ENCODE measurements at regions not wholly inside any gene's neighbourhood (a gene's known extent, or its start where the extent isn't known, plus 50 kb on each side); places are given as distances from the start of the nearest gene placed in this dataset.
"Not testable (repeated sequence)": the region's sequence is repeated elsewhere in the genome, so short reads cannot be mapped to it uniquely, and the experiment has no call there.

GRCh38 chr16:82300374-82300951 lies 130.4 kb upstream of the MPHOSPH6 start:
- no peak for DNase-seq (ENCODE audit: low read depth)

- no peak for DNase-seq (ENCODE audit: low read depth)
Observed at GRCh38 chr16:82298472-82298871, 128.4 kb upstream of the MPHOSPH6 start.

DNA sequence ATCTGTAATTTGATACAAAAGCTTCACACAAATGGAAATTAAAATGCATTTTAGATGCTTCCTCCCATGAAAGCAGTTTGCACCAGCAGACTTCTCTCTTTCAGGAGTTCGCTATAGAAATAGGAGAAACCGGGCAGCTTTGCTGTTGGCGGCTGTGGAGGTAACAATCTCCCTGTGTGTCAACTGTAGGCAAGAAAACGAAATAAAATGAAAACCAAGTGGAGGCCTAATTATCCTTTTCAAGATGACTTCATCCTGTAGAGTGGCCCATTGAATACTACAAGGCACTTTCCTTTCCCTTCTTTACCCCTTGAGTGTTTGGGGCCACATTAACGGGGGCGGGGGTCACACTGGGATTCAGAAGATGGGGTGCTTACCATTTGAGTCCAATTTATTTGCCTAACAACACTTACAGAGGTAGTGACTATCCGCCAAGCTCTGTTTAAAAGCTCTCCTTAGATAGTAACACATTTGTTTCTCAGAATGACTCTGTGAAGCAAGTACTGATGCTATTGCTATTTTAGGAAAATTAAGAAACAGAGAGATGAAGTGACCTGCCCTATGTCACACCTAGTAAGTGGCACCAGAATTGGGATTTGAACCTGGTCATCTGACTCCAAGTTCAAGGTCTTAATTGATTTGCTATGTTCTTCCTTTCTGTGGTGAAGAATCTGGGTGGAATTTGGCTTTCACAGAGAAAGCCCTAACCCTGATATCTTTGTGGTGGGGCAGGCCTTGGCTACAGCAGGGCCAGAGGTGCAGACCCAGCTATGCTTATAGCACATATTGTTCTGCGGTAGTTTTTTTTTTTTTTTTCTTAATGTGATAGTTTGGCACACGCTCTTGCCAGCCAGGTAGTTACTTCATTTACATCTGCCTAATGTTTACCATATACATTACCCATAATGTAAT lies 125.5 kb upstream of the MPHOSPH6 start:
- DNase-seq (ENCODE audit: low read depth): no peak

GRCh38 chr16:82293671-82294070 lies 123.6 kb upstream of the MPHOSPH6 start:
- no peak for DNase-seq (ENCODE audit: low read depth)

- no peak for DNase-seq (ENCODE audit: low read depth)
Observed at GRCh38 chr16:82287937-82288336, 117.9 kb upstream of the MPHOSPH6 start.

DNA sequence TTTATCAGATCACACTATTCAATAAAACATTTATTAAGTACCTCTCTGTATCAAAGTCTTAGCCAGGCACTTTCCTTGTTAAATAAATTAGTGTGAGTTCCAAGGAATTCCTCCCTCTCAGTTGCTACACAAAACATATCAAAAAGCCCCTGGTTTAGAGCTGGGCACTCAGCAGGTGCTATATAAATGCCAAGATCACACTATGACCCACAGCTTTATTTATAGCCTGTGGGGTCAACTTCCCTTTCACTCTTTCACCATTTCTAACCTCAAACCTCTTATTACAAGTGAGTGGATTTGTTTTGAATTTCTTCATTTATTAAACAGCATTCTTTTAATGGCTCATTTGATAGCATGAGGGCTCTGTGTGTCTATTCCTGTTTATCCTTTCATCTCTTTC lies 112.6 kb upstream of the MPHOSPH6 start:
- DNase-seq (ENCODE audit: low read depth): no peak

GRCh38 chr16:82281544-82281943 lies 111.5 kb upstream of the MPHOSPH6 start:
- DNase-seq (ENCODE audit: low read depth): no peak

GRCh38 chr16:82280867-82281266 lies 110.8 kb upstream of the MPHOSPH6 start:
- DNase-seq (ENCODE audit: low read depth): no peak

DNA sequence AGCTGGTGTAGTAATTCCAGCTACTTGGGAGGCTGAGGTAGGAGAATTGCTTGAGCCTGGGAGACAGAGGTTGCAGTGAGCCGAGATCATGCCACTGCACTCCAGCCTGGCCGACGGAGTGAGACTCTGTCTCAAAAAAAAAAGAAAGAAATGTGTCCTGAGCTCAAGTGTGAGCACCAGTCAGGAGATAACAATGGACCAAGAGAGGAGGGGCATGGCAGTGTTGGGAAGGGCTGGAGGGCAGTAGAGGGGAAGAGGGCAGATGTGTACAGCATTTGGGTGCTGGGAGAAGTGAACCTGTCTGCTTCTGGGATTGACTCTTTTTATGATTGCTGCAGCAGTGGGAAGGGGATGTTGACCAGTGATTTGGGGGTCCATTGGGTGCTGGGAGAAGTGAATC lies 105.3 kb upstream of the MPHOSPH6 start:
- not testable (repeated sequence) for DNase-seq (ENCODE audit: low read depth)

DNA sequence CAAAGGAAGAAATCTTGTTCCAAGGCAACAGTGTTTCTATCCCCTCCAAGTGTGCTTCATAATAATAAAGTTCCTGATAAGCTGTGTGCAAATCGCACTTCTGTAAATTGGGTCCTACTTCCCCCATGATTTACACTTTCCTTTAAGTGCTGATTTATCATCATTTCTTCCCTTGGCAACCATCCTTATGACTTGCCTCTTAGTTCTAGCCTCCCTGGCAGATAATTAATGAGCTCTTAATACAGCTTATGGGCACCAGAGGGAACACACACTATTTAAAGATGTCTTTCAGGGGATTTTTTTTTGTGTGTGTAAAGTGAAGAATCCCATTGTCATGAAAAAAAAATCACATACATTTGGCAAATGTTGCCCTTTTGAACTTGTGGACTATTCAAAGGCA lies 101.6 kb upstream of the MPHOSPH6 start:
- DNase-seq (ENCODE audit: low read depth): no peak

DNA sequence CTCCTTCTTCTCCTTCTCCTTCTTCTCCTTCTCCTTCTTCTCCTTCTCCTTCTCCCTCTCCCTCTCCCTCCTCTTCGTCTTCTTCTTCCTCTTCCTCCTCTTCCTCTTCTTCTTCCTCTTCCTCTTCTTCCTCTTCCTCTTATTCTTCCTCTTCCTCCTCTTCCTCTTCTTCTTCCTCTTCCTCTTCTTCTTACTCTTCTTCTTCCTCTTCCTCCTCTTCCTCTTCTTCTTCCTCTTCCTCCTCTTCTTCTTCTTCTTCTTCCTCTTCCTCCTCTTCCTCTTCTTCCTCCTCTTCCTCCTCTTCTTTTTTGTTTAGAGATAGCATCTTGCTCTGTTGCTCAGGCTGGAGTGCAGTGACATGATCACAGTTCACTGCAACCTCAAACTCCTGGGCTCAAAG lies 97.7 kb upstream of the MPHOSPH6 start:
- not testable (repeated sequence) for DNase-seq (ENCODE audit: low read depth)

GRCh38 chr16:82265809-82266208 lies 95.8 kb upstream of the MPHOSPH6 start:
- DNase-seq (ENCODE audit: low read depth): no peak

- no peak for DNase-seq (ENCODE audit: low read depth)
Observed at GRCh38 chr16:82264756-82265155, 94.7 kb upstream of the MPHOSPH6 start.

- peak; percentile 35 for DNase-seq (ENCODE audit: low read depth)
Observed at GRCh38 chr16:82263521-82264143, 93.6 kb upstream of the MPHOSPH6 start.

DNA sequence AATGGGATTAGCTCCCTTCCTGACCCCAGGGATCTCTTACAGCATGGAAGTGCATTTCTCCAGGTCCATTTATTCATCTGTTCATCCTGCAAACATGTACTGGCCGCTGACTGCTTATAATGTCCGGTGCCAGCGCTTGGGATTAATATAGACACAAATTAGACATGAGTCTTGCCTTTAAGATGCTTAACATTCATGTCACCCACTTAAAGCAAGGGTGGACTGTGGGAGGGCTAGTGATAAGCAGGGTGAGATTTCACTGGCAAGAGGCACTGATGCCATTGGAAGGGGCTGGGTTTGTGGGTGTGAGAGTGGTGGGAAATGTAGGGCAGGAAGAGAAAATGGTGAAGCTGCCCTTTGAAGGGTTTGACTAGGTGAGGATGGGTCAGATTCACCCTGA lies 92.2 kb upstream of the MPHOSPH6 start:
- no peak for DNase-seq (ENCODE audit: low read depth)

GRCh38 chr16:82260212-82260795 lies 90.3 kb upstream of the MPHOSPH6 start:
- DNase-seq (ENCODE audit: low read depth): no peak

GRCh38 chr16:82259731-82260130 lies 89.7 kb upstream of the MPHOSPH6 start:
- DNase-seq (ENCODE audit: low read depth): no peak

DNA sequence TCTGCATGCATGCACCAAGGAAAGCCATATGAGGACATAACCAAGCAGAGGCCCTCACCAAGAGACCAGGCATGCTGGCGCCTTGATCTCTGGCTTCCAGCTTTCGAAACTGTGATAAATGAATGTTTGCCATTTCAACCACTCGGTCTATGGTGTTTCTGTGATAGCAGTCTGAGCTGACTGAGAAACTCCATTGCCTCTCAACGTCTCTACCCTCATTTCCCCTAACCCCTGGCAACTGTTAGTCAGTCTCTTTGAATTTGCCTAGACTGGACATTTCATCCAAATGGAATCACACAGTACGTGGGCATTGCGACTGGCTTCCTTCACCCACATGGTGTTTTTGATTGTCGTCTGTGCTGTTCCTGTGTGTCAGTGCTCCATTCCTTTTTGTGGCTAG lies 88.0 kb upstream of the MPHOSPH6 start:
- DNase-seq (ENCODE audit: low read depth): no peak

DNA sequence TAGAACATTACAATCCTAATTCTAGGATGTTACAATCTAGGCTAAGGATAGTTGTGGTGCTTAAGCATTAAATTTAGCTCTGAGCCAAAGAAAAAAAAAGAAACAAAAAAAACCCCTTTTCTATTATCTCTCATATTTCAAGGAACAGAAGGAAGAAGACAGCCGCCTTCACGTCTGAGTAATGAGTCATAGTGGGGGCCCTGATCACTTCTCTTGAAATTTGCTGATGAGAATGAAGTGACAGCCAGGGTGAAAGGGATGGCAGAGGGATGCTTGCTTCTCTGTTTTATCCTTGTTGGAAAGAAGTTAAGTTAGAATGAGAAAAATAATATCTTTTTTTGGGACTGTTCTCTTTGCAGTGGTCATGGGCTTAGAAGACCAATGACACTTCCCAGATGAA lies 82.6 kb upstream of the MPHOSPH6 start:
- DNase-seq (ENCODE audit: low read depth): no peak

DNA sequence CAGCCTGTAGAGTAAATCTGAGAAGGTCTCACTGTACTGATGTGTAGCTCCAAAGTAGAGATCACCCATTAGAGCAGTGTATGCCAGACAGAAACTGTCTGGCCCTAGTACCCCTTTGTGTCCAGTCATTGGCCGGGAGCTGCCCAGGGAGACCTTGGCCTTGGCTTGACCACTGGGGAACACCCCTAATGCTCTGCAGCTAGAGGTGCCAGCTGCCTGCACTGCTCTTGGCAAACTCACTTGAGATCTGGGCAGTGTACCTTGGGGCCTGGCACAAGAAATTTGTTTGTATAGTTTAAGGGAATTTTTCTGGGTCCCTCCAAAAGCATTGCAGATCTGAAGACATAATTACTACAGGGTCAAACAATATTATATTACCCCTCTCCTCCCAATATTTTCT lies 78.7 kb upstream of the MPHOSPH6 start:
- no peak for DNase-seq (ENCODE audit: low read depth)

DNA sequence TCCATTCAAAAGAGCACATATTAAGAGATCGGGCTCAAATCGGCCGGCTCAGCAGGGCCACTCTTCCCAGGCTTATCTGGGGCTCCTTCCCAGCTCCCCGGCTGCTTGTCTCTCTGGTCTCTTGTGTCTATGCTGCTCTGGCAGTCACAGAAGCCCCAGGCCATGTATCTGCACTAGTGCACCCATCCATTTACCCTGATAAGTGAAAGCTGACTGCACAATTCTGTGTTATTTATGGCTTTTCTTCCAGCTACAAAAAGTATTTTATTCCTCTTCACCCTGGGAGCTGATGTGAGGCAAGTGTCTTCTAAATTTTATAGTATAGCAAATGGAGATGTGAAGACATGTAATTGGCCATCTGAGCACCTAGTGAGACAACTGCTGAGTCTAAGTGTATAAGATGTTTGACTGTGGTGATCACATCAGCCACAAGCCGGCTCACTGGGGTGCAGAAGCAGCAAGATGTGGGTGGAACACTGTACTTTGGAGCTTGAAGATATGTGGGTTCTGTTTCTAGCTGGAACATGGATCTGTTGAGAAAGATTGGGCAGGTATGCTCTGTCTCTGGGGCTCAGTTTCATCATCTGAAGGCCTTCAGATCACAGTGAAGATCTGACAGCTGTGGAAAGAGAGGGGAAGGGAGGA lies 78.1 kb upstream of the MPHOSPH6 start:
- DNase-seq (ENCODE audit: low read depth): no peak

- DNase-seq (ENCODE audit: low read depth): no peak
Observed at GRCh38 chr16:82242201-82242600, 72.2 kb upstream of the MPHOSPH6 start.

Measured in stimulated activated CD8-positive, alpha-beta memory T cell treated with anti-CD3 and anti-CD28 coated beads, Interleukin-15, amount 100 ng/mL, for 1 hour (primary cell).